OCI-LY7 (cell line): ENCODE measurements at regions not wholly inside any gene's neighbourhood (a gene's known extent, or its start where the extent isn't known, plus 50 kb on each side); places are given as distances from the start of the nearest gene placed in this dataset.

Experiments
- CTCF ChIP-seq: fragments of 200-600 bp; sonication (generic); conservative IDR thresholded peaks from 2 replicates; pipeline ENCODE4 v1.5.1; 2014; ENCODE audit warnings: mild to moderate bottlenecking, antibody characterized with exemption, low read length, moderate library complexity, mixed read lengths
- EZH2phosphoT487 ChIP-seq: fragments of 200-600 bp; sonication (generic); IDR thresholded peaks from 2 replicates; pipeline ENCODE4 v1.6.1; 2018; ENCODE audit warnings: low read depth, borderline replicate concordance, mild to moderate bottlenecking, mixed run types, antibody characterized with exemption, low read length, moderate library complexity, mixed read lengths

- no peak for TF ChIP-seq CTCF
- TF ChIP-seq EZH2phosphoT487 = no peak
Observed at GRCh38 chr2:187206471-187206870, 241.6 kb downstream of the CALCRL start.
